Neural progenitor cell (in vitro differentiated cells): ENCODE measurements at regions not wholly inside any gene's neighbourhood (a gene's known extent, or its start where the extent isn't known, plus 50 kb on each side); places are given as distances from the start of the nearest gene placed in this dataset.

Experiments
- DNase-seq: peaks from one replicate; pipeline ENCODE4 v3.0.0-alpha.2; 2016; ENCODE audit warnings: low spot score
- H2AFZ ChIP-seq: fragments of 200-600 bp; sonication (generic); replicated peaks from 2 replicates; pipeline ENCODE4 v1.6.1; 2016; ENCODE audit warnings: antibody characterized with exemption
- H3F3A ChIP-seq: fragments of 200-600 bp; sonication (generic); 2 replicates; pipeline ENCODE4 v1.6.1; 2016; ENCODE audit warnings: antibody characterized with exemption, low read depth
- H3K27ac ChIP-seq: fragments of 200-600 bp; sonication (generic); 2 replicates; pipeline ENCODE4 v1.5.1; 2016; ENCODE audit warnings: mild to moderate bottlenecking
- H3K27me3 ChIP-seq: fragments of 200-600 bp; sonication (generic); 2 replicates; pipeline ENCODE4 v1.6.1; 2016; ENCODE audit warnings: mild to moderate bottlenecking, moderate library complexity
- H3K36me3 ChIP-seq: fragments of 200-600 bp; sonication (generic); 2 replicates; pipeline ENCODE4 v1.5.1; 2016
- H3K4me1 ChIP-seq: fragments of 200-600 bp; sonication (generic); 2 replicates; pipeline ENCODE4 v1.6.1; 2016; ENCODE audit warnings: mixed run types
- H3K4me2 ChIP-seq: fragments of 200-600 bp; sonication (generic); 2 replicates; pipeline ENCODE4 v1.6.1; 2016
- H3K4me3 ChIP-seq: fragments of 200-600 bp; sonication (generic); 2 replicates; pipeline ENCODE4 v1.5.1; 2016
- H3K79me2 ChIP-seq: fragments of 200-600 bp; sonication (generic); 2 replicates; pipeline ENCODE4 v1.6.1; 2016; ENCODE audit warnings: low read depth
- H3K9ac ChIP-seq: fragments of 200-600 bp; sonication (generic); 2 replicates; pipeline ENCODE4 v1.6.1; 2016
- H3K9me3 ChIP-seq: fragments of 200-600 bp; sonication (generic); 2 replicates; pipeline ENCODE4 v1.5.1; 2016; ENCODE audit warnings: low read depth
- H4K20me1 ChIP-seq: fragments of 200-600 bp; sonication (generic); 2 replicates; pipeline ENCODE4 v1.6.1; 2016; ENCODE audit warnings: low read depth
- H3K27ac Mint-ChIP-seq: 3 replicates; pipeline ENCODE4 v1.8.0; 2021; ENCODE audit warnings: mixed read lengths
- H3K27me3 Mint-ChIP-seq: 2 replicates; pipeline ENCODE4 v1.8.0; 2022; ENCODE audit warnings: low read depth, mild to moderate bottlenecking, inconsistent platforms, moderate library complexity, mixed read lengths; ENCODE audit not compliant: insufficient read depth
- H3K36me3 Mint-ChIP-seq: 3 replicates; pipeline ENCODE4 v1.8.0; 2021; ENCODE audit warnings: mixed read lengths
- H3K4me1 Mint-ChIP-seq: 3 replicates; pipeline ENCODE4 v1.8.0; 2021; ENCODE audit warnings: mixed read lengths
- H3K4me3 Mint-ChIP-seq: 3 replicates; pipeline ENCODE4 v1.8.0; 2021; ENCODE audit warnings: mild to moderate bottlenecking, moderate library complexity, mixed read lengths
- H3K9me3 Mint-ChIP-seq: 3 replicates; pipeline ENCODE4 v1.8.0; 2020; ENCODE audit warnings: mixed read lengths
- EZH2 ChIP-seq: fragments of 200-600 bp; sonication (generic); IDR thresholded peaks from 2 replicates; pipeline ENCODE4 v1.6.1; 2017; ENCODE audit warnings: antibody characterized with exemption, mild to moderate bottlenecking, moderate library complexity
- EZH2phosphoT487 ChIP-seq: fragments of 200-600 bp; sonication (generic); IDR thresholded peaks from 2 replicates; pipeline ENCODE4 v1.6.1; 2017; ENCODE audit warnings: antibody characterized with exemption
- TF ChIP-seq, protein P1 (sequence below): fragments of 200-600 bp; sonication (generic); IDR thresholded peaks from 2 replicates; pipeline ENCODE4 v1.5.1; 2017; ENCODE audit warnings: antibody characterized with exemption, mild to moderate bottlenecking

DNA sequence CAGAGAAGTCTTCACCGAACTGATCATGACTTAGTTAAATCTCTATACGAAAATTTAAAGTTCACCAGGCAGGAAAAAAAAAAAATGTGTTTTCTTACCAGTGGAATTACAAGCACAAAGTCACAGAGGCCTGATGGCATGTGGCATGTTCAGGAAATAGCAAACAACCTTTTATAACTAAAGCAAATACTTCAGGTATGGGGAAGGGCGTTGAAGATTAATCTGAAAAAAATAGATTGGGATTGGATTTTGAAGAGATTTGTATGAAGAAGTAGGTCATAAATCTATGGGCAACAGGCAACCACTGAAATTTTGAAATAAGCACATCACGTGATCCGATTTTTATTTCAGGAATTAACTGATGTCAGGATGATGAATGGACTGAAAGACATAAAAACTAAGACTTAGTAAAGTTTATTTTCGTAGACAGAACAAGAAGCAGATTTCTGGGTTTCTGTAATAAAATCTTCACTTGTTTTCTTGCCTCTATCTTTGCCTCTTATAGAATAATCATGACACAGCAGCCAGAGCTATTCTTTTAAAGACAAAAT, 295.9 kb upstream of the ADGRL4 start:
- H3K27ac Mint-ChIP-seq: no peak overlapping the region
- Histone ChIP-seq H3K4me3 (no peak overlapping the region), H2AFZ (no peak overlapping the region), H3K79me2 (no peaks in the 10 kb centered on the region), H3K9me3 (no peaks in the 10 kb centered on the region), H3K4me1 (no peaks in the 10 kb centered on the region), H3F3A (no peaks in the 10 kb centered on the region), H3K27ac (no peak overlapping the region), H3K27me3 (no peaks in the 10 kb centered on the region), H4K20me1 (no peaks in the 10 kb centered on the region), H3K9ac (no peak overlapping the region), H3K4me2 (no peak overlapping the region), H3K36me3 (no peaks in the 10 kb centered on the region)
- no peaks in the 10 kb centered on the region for H3K36me3 Mint-ChIP-seq
- peaks cover 3% of the 10 kb centered on the region for H3K4me1 Mint-ChIP-seq
- no peaks in the 10 kb centered on the region for H3K9me3 Mint-ChIP-seq
- H3K4me3 Mint-ChIP-seq: no peak overlapping the region
- TF ChIP-seq EZH2phosphoT487 (no peak), EZH2 (no peak)
- TF ChIP-seq, protein P1, sequence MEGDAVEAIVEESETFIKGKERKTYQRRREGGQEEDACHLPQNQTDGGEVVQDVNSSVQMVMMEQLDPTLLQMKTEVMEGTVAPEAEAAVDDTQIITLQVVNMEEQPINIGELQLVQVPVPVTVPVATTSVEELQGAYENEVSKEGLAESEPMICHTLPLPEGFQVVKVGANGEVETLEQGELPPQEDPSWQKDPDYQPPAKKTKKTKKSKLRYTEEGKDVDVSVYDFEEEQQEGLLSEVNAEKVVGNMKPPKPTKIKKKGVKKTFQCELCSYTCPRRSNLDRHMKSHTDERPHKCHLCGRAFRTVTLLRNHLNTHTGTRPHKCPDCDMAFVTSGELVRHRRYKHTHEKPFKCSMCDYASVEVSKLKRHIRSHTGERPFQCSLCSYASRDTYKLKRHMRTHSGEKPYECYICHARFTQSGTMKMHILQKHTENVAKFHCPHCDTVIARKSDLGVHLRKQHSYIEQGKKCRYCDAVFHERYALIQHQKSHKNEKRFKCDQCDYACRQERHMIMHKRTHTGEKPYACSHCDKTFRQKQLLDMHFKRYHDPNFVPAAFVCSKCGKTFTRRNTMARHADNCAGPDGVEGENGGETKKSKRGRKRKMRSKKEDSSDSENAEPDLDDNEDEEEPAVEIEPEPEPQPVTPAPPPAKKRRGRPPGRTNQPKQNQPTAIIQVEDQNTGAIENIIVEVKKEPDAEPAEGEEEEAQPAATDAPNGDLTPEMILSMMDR: no peak
- no peaks in the 10 kb centered on the region for H3K27me3 Mint-ChIP-seq
- DNase-seq: no peak

DNA sequence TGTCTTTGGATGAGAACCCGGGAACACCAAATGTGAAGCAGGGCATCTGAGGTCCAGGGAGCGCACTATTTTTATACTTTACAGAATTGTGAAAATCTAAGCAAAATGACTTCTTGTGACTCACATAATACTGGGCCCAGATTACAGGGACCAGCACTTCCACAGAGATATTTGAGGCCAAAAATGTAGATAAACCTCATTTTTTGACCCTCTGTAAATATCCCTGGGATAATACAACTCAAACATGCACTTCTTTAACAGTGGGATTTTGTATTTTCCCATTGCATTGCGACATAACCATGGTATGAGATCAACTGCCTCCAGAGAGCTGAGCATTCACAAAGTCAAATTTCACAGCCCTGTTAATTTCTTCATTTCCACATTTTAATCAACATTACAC, 289.4 kb upstream of the ADGRL4 start:
- Histone ChIP-seq H3K4me1 (no peaks in the 10 kb centered on the region), H3K27ac (no peak overlapping the region), H3F3A (no peaks in the 10 kb centered on the region), H3K27me3 (no peaks in the 10 kb centered on the region), H2AFZ (no peak overlapping the region), H4K20me1 (no peaks in the 10 kb centered on the region), H3K9me3 (no peaks in the 10 kb centered on the region), H3K9ac (no peak overlapping the region), H3K36me3 (no peaks in the 10 kb centered on the region), H3K79me2 (no peaks in the 10 kb centered on the region), H3K4me3 (no peak overlapping the region), H3K4me2 (no peak overlapping the region)
- Mint-ChIP-seq H3K36me3 (no peaks in the 10 kb centered on the region), H3K4me1 (no peaks in the 10 kb centered on the region), H3K27me3 (no peaks in the 10 kb centered on the region), H3K27ac (no peak overlapping the region), H3K4me3 (no peak overlapping the region), H3K9me3 (no peaks in the 10 kb centered on the region)
- no peak for DNase-seq
- TF ChIP-seq, protein P1: no peak
- TF ChIP-seq EZH2 (no peak), EZH2phosphoT487 (no peak)

DNA sequence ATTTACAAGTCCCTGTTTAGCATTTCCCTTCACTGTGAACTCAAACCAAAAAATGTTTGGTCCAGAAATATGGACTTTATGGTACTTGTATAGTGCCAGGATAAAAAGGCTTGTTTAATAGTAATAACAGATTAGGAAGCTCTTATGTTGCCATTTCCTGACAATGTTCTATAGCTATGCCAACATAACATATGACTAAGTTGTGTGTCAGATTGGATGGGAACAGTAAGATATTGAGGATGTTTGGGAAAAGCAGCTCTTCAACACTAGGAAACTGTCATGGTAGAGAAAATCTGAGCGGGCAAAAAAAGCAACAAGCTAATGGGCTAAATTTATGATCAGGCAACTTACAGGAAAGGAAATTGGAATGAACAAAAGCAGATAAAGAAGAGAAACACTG, 287.1 kb upstream of the ADGRL4 start:
- H3K4me1 ChIP-seq: no peaks in the 10 kb centered on the region
- no peak overlapping the region for H3K27ac Mint-ChIP-seq
- no peak for DNase-seq
- H3K9ac ChIP-seq: no peak overlapping the region
- no peaks in the 10 kb centered on the region for H3K36me3 ChIP-seq
- no peak overlapping the region for H3K27ac ChIP-seq
- no peaks in the 10 kb centered on the region for H3F3A ChIP-seq
- H3K4me2 ChIP-seq: no peak overlapping the region
- H3K9me3 ChIP-seq: no peaks in the 10 kb centered on the region
- no peaks in the 10 kb centered on the region for H3K79me2 ChIP-seq
- no peaks in the 10 kb centered on the region for H3K9me3 Mint-ChIP-seq
- no peak overlapping the region for H3K4me3 ChIP-seq
- no peaks in the 10 kb centered on the region for H3K27me3 Mint-ChIP-seq
- H3K4me3 Mint-ChIP-seq: no peak overlapping the region
- no peaks in the 10 kb centered on the region for H4K20me1 ChIP-seq
- no peak overlapping the region for H2AFZ ChIP-seq
- no peaks in the 10 kb centered on the region for H3K4me1 Mint-ChIP-seq
- H3K27me3 ChIP-seq: no peaks in the 10 kb centered on the region
- no peaks in the 10 kb centered on the region for H3K36me3 Mint-ChIP-seq
- TF ChIP-seq EZH2 (no peak), EZH2phosphoT487 (no peak)
- TF ChIP-seq, protein P1: no peak
